ENCODE measurements at regions not wholly inside any gene's neighbourhood (a gene's known extent, or its start where the extent isn't known, plus 50 kb on each side); places are given as distances from the start of the nearest gene placed in this dataset.

DNA sequence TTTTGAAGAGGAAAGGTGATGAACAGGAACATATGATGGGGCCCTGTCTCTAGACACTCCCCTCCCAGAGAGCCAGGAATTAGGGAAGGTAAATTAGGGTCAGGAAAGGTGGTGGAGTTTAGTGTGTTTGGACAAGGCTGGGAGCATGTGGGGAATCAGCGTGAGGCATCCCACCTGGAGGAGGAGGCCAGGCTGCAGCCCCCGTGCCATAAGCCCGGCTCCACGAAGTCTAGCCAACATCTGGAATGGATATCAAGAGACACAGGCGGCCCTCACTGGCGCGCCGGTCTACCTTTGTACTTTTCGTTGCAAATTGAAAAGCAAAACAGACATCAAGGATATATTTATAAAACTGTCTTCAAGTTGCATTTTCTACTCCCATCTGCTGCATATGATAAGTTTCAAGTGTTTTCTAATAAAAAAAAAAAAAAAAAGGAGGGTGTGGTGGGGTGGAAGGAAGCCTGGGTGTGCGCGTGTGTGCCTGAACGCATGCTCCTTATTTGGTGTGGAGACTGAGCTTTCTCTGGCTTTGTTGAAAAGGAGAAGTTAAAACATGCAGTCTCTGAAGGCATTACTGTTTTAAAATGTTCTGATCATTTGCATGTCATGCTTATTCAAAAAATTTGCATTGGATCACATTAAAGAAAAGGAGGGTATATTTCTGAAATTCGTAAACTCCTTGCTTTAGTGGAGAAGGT, 546.7 kb upstream of the ID2 start:
- DNase-seq = no peak

DNA sequence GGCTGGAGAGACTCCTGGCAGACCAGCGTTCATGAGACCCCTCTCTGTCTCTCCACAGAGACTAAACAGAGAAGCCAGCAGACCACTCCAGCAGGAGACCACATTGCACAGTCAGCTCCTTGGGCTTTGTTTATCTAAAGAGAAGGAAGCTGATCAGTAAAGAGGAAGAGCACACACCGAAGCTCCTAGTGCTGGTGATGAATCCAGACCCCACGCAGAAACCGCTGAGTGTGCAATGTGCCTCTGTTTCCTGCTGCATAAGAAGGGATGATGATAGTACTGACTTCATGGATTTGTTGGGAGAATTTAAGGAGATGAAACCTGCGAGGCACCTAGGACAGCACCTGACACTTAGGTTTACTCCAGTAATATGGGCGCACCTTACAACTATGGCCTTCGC, 544.1 kb upstream of the ID2 start:
- no peak for DNase-seq

DNA sequence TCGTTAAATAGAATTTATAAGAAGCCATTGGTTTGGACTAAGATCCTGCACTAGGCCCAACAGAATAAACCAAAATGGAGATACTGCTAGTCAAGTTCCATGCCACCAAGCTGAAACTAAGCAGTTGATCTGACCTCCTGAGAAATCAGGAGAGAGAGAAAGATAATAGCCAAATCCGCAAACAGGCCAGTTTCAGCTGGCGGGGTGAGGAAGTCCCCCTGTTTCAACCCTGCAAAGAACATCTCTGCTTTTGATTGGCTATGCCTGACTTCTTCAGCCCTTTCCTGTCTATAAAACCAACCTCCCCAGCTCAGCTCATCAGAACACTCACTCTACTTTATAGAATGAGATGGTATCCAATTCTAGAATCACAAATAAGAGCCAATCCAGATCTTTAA, 543.3 kb upstream of the ID2 start:
- DNase-seq = no peak

DNA sequence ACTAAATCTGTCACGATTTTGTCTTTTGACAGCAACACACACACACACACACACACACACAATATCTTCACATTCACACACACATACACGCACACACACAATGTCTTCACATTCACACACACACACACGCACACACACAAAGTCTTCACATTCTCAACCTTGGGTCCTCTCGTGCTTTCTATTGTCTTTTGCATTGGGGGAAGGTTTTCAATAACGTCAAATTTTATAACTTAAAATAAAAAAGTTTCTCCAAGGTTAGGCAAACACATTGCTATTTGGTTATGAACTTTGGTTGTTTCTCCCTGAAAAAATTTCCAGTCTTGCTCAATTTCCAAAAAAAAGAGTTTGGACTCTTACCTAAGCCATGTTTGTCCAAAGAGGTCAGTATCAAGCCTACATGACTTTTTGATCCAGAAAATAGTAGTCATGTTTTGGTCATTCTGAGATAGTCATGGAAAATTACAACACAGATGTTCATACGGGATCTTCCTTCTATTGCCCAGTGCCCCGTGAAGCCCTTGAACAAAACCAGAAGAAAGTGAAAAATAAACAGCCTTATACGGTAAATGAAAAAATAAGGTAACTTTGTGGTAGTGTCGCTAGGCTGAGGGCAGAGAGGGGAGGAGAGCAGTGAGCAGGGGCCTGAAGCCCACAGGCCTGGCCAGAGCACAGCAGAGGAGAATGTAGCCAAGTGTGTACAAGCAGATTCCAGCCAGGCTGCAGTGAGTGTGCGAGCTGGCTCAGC, 542.8 kb upstream of the ID2 start:
- no peak for DNase-seq

DNA sequence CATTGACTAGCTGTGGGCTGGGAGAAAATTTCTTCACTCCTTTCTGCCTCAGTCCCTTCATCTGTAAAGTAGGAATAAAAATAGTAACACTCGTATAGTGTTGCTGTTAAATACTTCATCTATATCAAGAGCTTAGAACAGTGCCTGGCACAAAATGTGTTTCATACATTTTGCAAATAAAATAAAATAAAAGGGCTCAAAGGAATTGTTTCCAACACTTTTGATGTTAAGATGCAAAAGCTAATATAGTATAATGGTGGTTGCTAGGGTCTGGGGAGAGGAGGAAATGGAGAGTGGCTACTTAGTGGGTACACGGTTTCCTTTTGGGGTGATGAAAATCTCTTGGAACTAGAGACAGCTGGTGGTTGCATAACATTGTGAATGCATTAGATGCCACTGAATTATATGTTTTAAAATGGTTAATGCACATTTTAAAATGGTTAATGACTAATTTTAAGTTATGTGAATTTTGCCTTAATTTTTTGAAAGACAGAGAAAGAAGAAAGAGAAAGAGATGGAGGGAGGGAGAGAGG, 542.1 kb upstream of the ID2 start:
- no peak for DNase-seq

DNA sequence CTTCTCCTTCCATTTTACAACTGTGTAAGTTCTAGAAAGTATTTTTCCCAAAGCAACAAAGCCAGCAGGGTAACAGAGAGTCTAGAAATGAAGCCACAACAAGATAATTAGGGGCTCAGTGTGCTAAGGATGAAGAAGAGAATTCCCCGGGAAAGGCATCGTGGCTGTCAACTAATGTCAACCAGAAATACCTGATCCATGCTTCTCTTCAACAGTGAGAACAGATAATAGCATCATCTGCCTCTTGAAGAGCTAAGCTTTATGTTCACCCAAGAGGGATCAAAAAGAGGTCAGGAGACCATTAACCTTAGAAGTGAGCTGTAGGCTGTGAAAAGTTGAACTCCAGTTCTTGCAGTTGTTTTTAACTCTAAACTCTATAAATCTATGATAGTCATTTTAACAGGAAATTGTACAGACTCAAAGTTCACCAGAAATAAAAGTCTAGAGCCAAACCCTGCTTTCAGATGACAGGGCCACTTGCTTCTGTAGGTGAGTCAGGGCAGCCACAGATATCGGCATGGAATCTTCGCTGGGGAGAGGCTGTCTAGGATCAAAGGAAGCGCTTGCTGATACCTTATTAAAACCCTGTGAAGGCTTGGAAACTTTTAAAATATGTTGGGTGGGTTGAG, 540.7 kb upstream of the ID2 start:
- no peak for DNase-seq

DNA sequence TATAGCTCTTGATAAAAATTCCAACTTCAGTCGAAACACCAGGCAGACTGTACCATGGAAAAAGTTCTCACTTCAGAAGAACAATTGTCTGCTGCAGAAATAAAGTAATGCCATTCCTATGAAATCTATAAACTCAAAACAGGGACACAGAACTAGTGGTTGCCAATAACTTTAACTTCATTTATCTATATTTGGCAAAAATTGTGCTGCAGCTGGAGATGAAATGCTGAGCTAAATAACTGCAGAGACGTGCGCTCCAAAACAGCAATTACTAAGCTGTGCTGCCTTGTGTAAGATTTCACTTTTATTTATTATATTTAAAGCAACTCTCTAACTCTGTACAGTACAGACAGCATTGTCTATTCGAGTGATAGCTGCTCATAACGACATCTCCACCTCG, 540.1 kb upstream of the ID2 start:
- DNase-seq = no peak

DNA sequence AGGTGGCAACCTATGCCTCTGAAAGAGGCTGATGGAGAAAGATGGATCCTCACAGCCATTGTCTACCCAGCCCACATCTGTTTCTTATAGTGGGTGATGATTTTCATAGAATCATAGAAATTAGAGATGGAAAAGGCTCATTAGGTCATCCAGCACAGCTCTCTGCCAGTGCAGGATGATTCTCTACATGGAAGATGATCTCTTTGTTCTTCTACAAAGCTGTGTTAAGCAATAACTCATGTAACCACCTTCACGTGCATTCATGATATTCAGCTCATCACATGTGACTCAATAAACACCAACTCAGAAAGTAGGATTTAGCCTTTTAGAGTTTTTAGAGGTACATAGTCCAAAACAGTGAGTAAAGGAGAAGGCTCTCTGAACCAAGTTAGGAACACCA, 539.4 kb upstream of the ID2 start:
- DNase-seq = no peak

DNA sequence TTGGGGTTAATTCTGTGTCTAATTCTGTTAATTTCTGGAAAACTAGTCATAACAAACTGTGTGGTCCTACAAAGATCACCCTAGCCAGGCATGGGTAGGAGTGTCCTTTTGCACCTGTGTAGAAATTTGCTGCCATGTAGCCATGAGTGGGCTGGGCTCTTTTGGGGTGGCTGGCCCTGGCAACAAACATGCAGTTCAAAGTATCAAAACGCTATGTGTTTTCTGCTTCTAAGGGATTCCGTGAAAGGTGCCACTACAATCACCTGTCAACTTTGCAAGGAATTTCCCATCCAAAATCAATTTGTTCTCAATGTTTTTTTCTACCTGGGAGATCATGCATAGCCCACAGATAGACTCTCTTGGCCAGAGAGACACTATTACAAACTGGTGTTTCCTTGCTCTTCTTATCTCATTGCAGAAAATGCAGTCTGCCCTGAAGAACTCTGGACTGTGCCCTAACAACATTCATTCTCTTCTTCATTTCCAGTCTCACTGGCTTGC, 537.7 kb upstream of the ID2 start:
- DNase-seq = no peak

DNA sequence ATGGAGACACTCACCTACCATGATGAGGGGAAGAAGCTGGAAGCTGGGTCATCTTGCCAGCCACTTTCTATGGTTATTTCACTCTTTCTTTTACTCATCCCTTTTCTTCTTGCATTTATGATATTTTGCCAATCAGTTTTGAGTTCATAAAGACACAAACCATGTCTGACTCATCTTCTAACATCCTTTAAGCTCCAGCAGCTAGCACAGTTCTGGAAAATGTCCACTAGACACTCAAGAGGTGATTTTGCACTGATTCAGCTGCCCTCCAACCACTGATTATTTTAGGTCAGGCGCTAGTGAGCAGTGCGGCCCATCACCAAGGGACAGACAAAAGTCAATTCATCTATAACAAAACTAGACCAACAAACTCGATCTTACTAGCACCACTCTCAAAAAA, 537.1 kb upstream of the ID2 start:
- no peak for DNase-seq

DNA sequence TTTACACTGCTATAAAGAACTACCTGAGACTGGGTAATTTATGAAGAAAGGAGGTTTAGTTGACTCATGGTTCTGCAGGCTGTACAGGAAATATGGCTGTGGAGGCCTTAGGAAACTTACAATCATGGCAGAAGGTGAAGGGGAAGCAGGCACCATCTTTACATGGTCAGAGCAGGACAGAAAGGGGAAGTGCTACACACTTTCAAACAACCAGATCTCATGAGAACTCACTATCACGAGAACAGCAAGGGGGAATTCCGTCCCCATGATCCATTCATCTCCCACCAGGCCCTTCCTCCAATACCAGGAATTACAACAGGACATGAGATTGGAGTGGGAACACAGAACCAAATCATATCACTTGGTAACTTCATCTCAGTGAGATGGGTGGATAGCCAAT, 536.5 kb upstream of the ID2 start:
- DNase-seq = peak; percentile 25

DNA sequence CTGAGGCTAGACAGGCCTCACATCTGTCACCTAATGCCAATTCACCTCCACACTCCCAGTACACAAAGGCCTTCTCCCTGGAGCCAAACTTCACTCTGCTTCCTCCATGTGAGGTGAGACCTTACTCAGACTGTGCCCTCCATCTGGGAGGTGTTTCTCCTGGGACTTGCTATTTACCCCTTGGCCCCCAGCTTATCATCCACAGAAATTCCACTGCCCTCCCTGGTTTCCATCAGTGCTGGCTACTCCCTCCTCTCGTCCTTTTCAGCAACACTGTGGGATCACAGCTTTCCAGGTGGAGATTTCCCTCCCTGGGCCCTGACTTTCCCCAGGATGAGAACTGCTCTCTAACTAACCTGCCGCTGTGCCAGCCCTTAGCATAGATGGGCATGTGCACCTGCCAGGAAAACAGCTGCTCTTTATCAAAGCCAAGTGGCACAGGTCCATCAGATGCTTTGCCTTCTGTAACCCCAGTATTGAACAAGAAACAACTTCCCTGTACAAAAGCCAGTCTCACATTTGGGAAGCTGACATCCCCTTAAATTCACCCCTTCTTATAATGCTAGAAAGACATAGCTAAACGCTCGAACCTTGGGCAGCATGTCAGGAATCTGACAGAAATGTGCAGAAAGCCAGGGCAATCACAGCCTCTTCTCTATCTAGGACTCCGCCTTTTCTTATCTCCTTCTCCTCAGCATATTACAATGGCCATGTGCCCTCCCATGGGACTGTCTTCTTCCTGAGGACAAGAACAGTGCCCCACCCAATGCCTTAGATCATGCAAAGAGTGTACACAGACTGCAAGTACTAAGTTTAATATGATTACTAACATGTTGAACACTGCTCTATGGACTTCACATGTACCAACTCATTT, 535.5 kb upstream of the ID2 start:
- DNase-seq = no peak

DNA sequence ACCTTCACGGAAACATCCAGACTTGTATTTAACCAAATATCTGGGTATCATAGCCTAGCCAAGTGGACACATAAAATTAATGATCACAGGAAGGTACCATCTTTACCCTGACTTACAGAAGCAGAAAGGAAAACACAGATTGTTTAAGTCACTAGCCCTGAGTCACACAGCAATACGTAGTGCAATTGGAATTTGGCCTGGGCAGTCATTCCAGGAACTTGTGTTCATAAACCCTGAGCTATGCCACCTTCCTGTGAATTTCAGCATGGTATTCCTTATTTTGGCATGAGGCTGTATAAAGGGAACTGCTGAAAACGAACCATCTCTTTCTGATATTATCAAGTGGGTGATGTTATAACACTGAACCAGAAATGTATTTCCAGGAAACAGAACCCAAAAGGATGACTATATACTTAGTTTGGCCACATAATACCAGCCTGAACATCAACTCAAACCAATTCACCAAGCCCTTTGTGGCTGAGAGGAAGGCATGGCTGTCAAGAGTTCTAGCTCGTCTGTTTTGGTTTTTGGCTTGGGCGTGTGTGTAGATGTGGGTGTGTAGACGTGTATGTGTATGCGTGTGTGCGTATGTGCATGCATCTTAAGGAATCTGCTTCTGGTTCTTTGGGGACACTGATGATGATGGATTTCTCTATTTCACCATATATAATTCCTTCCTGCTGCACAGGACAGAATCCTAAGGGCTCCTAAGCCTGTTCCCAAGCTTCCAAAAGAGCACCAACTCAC, 533.4 kb upstream of the ID2 start:
- no peak for DNase-seq

DNA sequence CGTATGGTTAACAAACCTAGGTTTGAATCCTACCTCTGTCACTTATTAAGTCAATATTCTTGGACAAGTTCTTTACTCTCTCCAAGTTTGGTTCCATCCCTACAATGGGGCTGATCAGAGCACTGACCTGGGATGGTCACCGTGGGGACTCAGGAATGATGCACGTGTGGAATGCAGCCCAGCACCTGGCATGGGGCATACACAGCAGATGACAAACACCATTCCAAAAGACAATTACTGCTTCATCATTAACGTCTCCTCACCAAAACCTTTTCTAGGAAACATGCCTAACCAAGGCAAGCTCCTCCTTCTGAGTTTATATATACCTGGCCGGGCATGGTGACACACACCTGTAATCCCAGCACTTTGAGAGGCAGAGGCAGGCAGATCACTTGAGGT, 532.9 kb upstream of the ID2 start:
- DNase-seq = no peak

DNA sequence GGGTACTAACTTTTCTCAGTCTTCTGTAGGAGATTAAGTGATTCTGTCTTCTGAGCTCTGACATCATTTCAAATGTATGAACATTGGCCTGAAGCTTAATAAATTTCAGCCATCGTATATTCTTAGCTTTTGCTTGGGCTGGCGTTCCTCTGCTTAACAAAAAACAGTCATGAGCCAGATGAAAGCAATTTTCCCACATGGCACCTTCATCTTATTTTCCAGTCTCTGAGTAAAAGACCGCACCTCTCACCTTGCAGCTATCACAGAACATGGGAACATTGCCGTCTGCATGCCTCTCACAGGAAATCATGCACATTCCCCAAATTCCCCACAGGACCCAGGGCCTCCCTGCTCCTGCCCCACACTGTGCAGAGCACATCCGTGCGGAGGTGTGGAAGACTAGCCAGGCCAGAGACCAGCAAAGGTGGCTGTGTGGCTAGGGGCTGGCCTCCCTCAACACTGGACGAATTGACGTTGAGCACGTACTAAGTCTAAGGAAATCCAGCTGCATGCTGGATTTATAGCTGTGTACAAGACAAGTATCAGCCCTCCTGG, 531.8 kb upstream of the ID2 start:
- DNase-seq = no peak

DNA sequence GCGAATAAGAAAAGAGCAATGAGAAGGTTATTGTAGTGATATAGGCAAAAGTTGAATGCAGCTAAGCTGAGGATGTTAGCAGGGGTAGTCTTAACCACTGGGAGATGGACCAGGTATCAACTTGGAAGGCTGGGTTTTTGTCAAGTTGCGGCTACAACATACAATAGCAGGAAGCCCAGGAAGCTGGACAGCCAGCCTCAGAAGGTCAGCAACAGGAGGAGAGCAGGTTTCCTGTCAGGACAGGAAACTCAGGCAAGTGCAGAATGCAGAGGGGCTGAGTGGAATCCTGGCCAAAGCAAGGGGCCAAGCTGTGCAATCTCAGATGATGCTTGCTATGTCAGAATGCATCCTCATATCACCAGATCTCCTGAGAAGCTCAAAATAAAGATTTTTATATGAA, 530.0 kb upstream of the ID2 start:
- DNase-seq = no peak

DNA sequence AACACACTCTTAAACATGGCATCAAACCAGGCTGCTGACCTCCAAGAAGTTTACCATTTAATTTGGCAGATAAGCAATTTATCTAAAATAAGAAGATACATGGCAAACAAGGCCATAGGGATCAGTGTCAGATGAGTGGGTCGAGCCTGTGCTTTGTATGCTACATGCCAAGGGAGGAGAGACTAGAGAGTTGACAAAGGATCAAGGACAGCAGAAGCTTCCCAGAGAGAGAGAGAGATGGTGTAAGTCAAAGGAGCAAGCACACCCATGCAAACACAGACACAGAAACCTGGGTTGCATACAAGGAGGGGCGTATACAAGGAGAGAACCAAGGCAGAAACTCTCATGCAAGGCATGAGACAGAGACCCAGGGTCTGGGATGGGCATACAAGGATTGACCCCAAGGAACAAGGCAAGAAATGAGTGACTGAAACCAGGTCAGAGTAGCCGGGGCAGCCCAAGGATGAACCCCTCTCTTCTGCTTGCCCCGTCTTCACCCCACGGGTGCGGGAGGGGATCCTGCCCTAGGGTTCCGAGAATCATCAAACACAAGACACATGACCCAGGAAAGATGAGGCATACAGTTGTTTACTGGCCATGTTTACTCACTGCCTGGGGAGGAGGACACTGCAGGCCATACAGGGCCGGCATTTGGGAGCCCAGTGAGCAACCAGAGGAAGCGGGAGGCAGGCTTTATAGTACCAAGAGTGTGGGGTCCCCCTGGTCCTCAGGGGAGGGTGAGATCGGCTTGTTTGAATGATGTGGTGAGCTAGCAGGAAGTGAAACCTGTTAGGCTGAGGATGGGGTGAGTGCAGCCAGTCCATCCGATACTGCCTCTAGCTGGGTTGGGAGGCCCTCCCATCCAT, 529.2 kb upstream of the ID2 start:
- DNase-seq = no peak

DNA sequence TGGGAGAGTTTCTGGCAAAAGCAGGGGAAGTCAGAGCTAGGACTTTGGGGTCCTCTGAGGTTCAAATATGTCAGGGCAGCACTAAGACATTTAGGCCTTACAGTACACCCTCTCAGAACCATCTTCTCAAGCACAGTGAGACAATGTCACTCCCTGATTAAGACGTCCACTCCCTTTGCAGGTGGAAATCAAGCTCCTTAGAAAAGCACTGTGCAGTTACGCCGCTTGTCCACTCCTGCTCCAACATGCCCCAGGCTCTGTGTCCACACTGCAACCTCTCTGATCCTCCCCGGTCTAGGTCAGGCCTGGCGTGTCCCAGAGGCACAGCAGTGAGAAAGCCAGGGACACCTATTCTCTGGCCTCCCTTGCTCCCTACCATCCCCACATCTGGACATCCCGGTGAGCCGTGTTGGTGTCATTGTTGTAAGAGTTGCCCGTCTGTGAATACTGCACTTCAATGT, 528.6 kb upstream of the ID2 start:
- no peak for DNase-seq

DNA sequence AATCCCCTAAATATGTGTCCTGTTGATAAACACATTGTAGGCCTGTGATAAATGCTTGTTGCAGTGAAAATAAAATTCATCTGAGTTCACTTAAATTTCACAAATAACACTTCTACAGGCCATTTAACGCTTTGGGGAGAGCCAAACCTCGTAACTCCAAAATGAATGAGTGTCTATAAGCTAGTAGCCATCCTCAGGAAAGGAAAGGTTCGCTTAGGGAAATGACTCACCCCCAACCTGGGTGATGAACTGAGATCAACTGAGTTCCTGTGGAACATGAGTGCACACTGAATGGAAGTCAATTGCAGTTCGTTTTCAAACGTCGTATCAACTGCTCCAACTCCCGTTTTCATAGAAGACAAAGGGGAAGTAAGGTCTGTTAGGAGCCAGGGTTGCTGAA, 527.6 kb upstream of the ID2 start:
- no peak for DNase-seq

DNA sequence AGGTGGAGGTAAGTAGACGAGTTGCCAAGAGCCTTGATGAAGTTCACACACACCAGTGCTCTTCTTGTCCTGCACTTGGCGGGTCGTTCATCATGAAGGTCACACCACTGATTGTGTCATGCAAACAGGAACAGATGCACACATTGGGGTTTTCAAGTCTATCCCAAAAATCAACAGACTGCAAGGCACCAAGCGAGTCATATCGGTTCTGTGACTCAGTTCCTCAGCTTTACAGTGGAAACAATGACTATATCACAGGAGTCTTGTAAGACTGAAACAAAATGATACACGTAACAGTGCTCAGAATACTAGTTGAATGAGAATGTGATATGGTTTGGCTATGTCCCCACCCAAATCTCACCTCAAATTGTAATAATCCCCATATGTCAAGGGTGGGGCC, 526.9 kb upstream of the ID2 start:
- no peak for DNase-seq
